Fibroblast of skin of abdomen (primary cell): ENCODE measurements at regions not wholly inside any gene's neighbourhood (a gene's known extent, or its start where the extent isn't known, plus 50 kb on each side); places are given as distances from the start of the nearest gene placed in this dataset.
A peak's percentile ranks its signal among the peaks of the same experiment; 100 is the strongest.

Experiments used
- DNase-seq: peaks from one replicate; pipeline ENCODE4 v3.0.0-alpha.2; 2013

GRCh38 chr1:96366516-96366915, 355.1 kb upstream of the PTBP2 start:
- DNase-seq = no peak

GRCh38 chr1:96367791-96368190, 353.8 kb upstream of the PTBP2 start:
- DNase-seq = no peak

GRCh38 chr1:96370757-96371156, 350.8 kb upstream of the PTBP2 start:
- DNase-seq = peak; percentile 96

- no peak for DNase-seq
Measured at GRCh38 chr1:96372881-96373280, 348.7 kb upstream of the PTBP2 start.

- no peak for DNase-seq
Measured at GRCh38 chr1:96374076-96374762, 347.4 kb upstream of the PTBP2 start.

GRCh38 chr1:96376846-96377245, 344.7 kb upstream of the PTBP2 start:
- no peak for DNase-seq

GRCh38 chr1:96384611-96385010, 337.0 kb upstream of the PTBP2 start:
- no peak for DNase-seq

GRCh38 chr1:96387785-96388184, 333.8 kb upstream of the PTBP2 start:
- DNase-seq = no peak

GRCh38 chr1:96388421-96389310, 332.9 kb upstream of the PTBP2 start:
- peak; percentile 51 for DNase-seq

GRCh38 chr1:96400089-96400488, 321.5 kb upstream of the PTBP2 start:
- no peak for DNase-seq

- no peak for DNase-seq
Measured at GRCh38 chr1:96409087-96409486, 312.5 kb upstream of the PTBP2 start.

GRCh38 chr1:96409689-96410088, 311.9 kb upstream of the PTBP2 start:
- DNase-seq = no peak

GRCh38 chr1:96411006-96411405, 310.6 kb upstream of the PTBP2 start:
- no peak for DNase-seq

- no peak for DNase-seq
Measured at GRCh38 chr1:96414598-96414997, 307.0 kb upstream of the PTBP2 start.

- peak; percentile 99 for DNase-seq
Measured at GRCh38 chr1:96416111-96416595, 305.4 kb upstream of the PTBP2 start.

GRCh38 chr1:96416701-96417444, 304.7 kb upstream of the PTBP2 start:
- no peak for DNase-seq

GRCh38 chr1:96418969-96419368, 302.6 kb upstream of the PTBP2 start:
- DNase-seq = no peak

GRCh38 chr1:96424877-96425276, 296.7 kb upstream of the PTBP2 start:
- DNase-seq = peak; percentile 64

- DNase-seq = no peak
Measured at GRCh38 chr1:96425382-96426129, 296.0 kb upstream of the PTBP2 start.

GRCh38 chr1:96427616-96428015, 294.0 kb upstream of the PTBP2 start:
- DNase-seq = no peak

- peak; percentile 17 for DNase-seq
Measured at GRCh38 chr1:96445302-96445701, 276.3 kb upstream of the PTBP2 start.

GRCh38 chr1:96464066-96464465, 257.5 kb upstream of the PTBP2 start:
- DNase-seq = no peak
